RWPE2 (cell line): ENCODE measurements at regions not wholly inside any gene's neighbourhood (a gene's known extent, or its start where the extent isn't known, plus 50 kb on each side); places are given as distances from the start of the nearest gene placed in this dataset.

Experiments used
- ATAC-seq: fragments of 200-7000 bp; cut with Tn5 transposase; 3 replicates; pipeline ENCODE4 v1.9.1; 2021; ENCODE audit warnings: low read depth
- DNase-seq: peaks from one replicate; pipeline ENCODE4 v3.0.0-alpha.2; 2020; ENCODE audit warnings: low spot score
- H3K27ac ChIP-seq: fragments of 450-650 bp; 2 replicates; pipeline ENCODE4 v1.5.1; 2017; ENCODE audit warnings: mild to moderate bottlenecking; ENCODE audit not compliant: poor library complexity, severe bottlenecking
- H3K27me3 ChIP-seq: fragments of 250-450 bp; sonication (Bioruptor Pico); 2 replicates; pipeline ENCODE4 v1.5.1; 2021; ENCODE audit warnings: mild to moderate bottlenecking, moderate library complexity; ENCODE audit not compliant: insufficient read depth, poor library complexity, severe bottlenecking
- H3K36me3 ChIP-seq: fragments of 250-450 bp; sonication (Bioruptor Pico); 2 replicates; pipeline ENCODE4 v1.5.1; 2020; ENCODE audit warnings: low read depth, mild to moderate bottlenecking, moderate library complexity
- H3K4me1 ChIP-seq: fragments of 250-450 bp; sonication (Bioruptor Pico); 2 replicates; pipeline ENCODE4 v1.5.1; 2021; ENCODE audit warnings: mild to moderate bottlenecking, moderate library complexity; ENCODE audit not compliant: insufficient read depth, poor library complexity, severe bottlenecking
- H3K4me3 ChIP-seq: fragments of 250-450 bp; sonication (Bioruptor Pico); 2 replicates; pipeline ENCODE4 v1.5.1; 2021; ENCODE audit warnings: mild to moderate bottlenecking, moderate library complexity; ENCODE audit not compliant: severe bottlenecking
- H3K9me3 ChIP-seq: fragments of 250-450 bp; sonication (Bioruptor Pico); 2 replicates; pipeline ENCODE4 v1.5.1; 2021; ENCODE audit warnings: mild to moderate bottlenecking, moderate library complexity; ENCODE audit not compliant: severe bottlenecking
- TF ChIP-seq, protein P1 (sequence below): fragments of 450-650 bp; IDR thresholded peaks from one replicate; pipeline ENCODE4 v1.5.1; 2017; ENCODE audit warnings: mild to moderate bottlenecking, moderate library complexity; ENCODE audit not compliant: poor library complexity, severe bottlenecking

DNA sequence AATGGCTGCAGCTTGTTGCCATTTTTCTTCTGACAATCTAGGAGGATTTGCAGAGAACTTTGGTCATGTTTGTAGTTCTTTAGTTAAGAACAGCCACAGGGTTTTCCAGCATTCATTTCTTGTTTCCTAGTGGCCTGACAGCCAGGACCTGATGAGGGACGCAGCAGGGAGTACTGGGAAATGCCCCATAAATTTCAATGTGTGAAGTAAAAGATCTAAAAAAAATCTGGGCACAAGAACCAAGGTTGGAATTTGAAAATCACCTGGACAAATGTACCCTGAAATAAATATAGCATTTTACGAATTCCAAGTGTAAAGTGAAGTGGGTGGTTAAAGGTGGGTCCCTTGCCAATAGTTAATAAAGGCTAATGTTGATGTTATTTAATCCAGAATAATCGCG lies 195.0 kb downstream of the ZIC1 start:
- Histone ChIP-seq H3K27me3 (no peaks in the 10 kb centered on the region), H3K4me3 (no peak overlapping the region), H3K9me3 (no peaks in the 10 kb centered on the region), H3K4me1 (no peaks in the 10 kb centered on the region), H3K36me3 (no peaks in the 10 kb centered on the region), H3K27ac (no peak overlapping the region)
- TF ChIP-seq, protein P1, sequence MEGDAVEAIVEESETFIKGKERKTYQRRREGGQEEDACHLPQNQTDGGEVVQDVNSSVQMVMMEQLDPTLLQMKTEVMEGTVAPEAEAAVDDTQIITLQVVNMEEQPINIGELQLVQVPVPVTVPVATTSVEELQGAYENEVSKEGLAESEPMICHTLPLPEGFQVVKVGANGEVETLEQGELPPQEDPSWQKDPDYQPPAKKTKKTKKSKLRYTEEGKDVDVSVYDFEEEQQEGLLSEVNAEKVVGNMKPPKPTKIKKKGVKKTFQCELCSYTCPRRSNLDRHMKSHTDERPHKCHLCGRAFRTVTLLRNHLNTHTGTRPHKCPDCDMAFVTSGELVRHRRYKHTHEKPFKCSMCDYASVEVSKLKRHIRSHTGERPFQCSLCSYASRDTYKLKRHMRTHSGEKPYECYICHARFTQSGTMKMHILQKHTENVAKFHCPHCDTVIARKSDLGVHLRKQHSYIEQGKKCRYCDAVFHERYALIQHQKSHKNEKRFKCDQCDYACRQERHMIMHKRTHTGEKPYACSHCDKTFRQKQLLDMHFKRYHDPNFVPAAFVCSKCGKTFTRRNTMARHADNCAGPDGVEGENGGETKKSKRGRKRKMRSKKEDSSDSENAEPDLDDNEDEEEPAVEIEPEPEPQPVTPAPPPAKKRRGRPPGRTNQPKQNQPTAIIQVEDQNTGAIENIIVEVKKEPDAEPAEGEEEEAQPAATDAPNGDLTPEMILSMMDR: no peak
- no peak for DNase-seq
- ATAC-seq: no peak

DNA sequence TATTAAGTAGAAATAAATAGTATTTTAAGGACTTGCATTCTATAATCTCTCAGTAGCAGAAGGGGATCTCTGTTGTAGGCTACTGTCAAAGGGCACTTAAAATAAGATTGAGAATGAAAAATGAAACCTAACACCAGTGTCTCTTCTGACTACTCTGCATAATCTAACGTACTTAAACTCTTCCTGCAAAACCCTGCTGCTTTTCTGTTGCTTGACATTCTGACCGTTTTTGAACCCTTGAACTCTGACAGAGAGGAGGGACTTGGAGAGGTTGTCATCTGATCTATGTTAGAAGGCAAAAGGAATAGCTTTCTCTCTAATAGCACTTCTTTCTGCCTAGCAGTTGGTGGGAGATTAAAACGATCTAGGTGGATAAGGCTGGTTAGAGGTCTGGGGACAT lies 204.6 kb downstream of the ZIC1 start:
- peaks cover 5% of the 10 kb centered on the region for H3K27me3 ChIP-seq
- H3K36me3 ChIP-seq: no peaks in the 10 kb centered on the region
- DNase-seq (no peak), ATAC-seq (no peak)
- H3K9me3 ChIP-seq: no peaks in the 10 kb centered on the region
- H3K27ac ChIP-seq: no peak overlapping the region
- no peak overlapping the region for H3K4me3 ChIP-seq
- TF ChIP-seq, protein P1: no peak
- H3K4me1 ChIP-seq: no peaks in the 10 kb centered on the region

DNA sequence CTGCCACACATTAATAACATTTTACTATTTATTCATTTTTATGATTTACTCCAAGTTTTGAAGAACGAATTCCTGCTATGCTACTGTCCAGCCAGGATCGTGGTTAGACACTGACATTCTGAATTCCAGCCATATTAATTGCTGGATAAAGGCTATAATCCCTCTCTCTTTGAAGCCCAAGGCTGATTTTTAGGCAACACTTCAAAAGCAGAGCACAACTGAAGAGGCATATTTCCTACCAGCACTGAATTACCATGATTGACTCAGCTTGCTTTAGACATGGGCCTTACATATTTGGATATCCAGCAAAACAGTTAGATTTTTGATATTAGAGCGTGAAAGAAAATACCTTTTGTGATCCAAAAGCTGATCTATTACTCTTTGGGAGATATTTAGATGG lies 205.0 kb downstream of the ZIC1 start:
- Histone ChIP-seq H3K36me3 (no peaks in the 10 kb centered on the region), H3K27me3 (peaks cover 5% of the 10 kb centered on the region), H3K4me3 (no peak overlapping the region), H3K9me3 (no peaks in the 10 kb centered on the region), H3K27ac (no peak overlapping the region), H3K4me1 (no peaks in the 10 kb centered on the region)
- no peak for ATAC-seq
- TF ChIP-seq, protein P1: no peak
- no peak for DNase-seq

DNA sequence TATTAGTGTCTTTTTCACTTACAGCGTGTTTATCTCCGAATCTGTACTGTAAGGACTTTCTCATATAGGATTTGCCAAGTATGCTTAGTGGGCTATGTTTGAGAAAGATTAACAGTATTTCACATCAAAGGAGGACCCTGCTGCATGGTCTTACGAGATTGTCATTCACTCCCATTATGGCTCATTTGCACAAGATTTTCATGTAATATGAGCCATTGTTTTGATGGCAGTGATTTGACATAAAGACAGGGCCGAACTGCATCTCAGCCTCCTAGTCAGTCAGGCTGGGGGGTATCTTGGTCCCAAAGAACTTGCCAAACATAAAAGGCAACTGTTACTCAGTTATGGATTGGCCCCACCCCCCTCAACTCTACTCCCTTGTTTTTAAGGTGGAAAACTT lies 205.9 kb downstream of the ZIC1 start:
- no peak for ATAC-seq
- Histone ChIP-seq H3K27me3 (peaks cover 5% of the 10 kb centered on the region), H3K27ac (no peak overlapping the region), H3K4me1 (no peaks in the 10 kb centered on the region), H3K36me3 (no peaks in the 10 kb centered on the region), H3K9me3 (no peaks in the 10 kb centered on the region), H3K4me3 (no peak overlapping the region)
- DNase-seq: no peak
- TF ChIP-seq, protein P1: no peak

DNA sequence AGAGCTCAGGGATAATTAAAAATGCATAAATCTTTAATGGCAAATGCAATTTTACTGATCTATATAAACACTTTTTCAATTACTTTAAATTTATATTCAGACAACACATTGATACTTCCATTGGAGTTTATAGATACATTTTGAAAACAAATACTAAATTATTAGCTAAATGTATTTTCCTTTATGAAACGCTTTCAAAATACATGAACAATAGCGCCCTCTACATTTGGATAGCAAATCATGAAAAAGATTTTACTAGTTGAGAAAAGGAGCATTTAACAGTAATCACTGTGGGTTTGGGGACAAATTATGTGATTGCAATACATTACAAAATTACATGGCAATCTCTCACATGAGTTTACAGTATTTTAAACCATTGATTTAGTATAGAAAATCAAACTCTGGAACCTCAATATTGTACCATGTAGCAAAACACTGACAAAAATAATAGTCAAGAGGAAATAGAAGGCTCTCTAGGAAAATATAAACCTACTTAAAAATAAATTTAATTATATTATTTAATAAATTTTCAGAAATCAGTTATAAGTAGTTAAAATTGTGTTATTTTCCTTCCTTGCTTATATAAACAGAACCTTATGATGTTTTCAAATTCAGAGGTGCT lies 207.9 kb downstream of the ZIC1 start:
- no peak for DNase-seq
- H3K27ac ChIP-seq: no peak overlapping the region
- ATAC-seq: no peak
- no peaks in the 10 kb centered on the region for H3K4me1 ChIP-seq
- no peaks in the 10 kb centered on the region for H3K9me3 ChIP-seq
- H3K27me3 ChIP-seq: peaks cover 5% of the 10 kb centered on the region
- no peak overlapping the region for H3K4me3 ChIP-seq
- no peaks in the 10 kb centered on the region for H3K36me3 ChIP-seq
- TF ChIP-seq, protein P1: peak; percentile 63
